ENCODE measurements at regions not wholly inside any gene's neighbourhood (a gene's known extent, or its start where the extent isn't known, plus 50 kb on each side); places are given as distances from the start of the nearest gene placed in this dataset.
"Not testable (repeated sequence)": the region's sequence is repeated elsewhere in the genome, so short reads cannot be mapped to it uniquely, and the experiment has no call there.

DNA sequence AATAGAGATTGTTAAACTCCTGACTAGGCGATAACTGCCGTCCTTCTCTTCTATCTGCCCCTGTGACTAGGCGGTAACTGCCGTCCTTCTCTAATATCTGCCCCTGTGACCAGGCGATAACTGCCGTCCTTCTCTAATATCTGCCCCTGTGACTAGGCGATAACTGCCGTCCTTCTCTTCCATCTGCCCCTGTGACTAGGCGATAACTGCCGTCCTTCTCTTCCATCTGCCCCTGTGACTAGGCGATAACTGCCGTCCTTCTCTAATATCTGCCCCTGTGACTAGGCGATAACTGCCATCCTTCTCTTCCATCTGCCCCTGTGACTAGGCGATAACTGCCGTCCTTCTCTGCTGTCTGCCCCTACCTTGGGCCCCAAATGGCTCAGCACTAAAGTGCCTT lies 59.5 kb upstream of the FRG1 start:
- not testable (repeated sequence) for DNase-seq (ENCODE audit: low read depth in 2 of 2)

DNA sequence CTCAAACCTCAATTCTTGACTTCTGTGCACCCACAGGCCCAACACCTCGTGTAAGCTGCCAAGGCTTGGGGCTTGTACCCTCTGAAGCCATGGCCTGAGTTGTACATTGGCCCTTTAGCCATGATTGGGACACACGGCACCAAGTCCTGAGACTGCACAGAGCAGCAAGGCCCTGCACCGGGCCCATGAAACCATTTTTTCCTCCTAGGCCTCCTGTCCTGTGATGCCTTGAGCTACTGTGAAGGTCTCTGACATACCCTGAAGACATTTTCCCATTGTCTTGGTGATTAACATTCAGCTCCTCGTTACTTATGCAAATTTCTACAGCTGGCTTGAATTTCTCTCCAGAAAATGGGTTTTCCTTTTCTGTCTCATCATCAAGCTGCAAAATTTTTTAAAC lies 52.3 kb upstream of the FRG1 start:
- DNase-seq (ENCODE audit: low read depth in 2 of 2), result not testable (repeated sequence)

Measured in stimulated activated CD4-positive, alpha-beta T cell treated with anti-CD3 and anti-CD28 coated beads, Interleukin-1b, Interleukin-23, amount 100 ng/mL, for 1 hour (primary cell).